Inferior parietal cortex (tissue), 1 donor: ENCODE measurements at regions not wholly inside any gene's neighbourhood (a gene's known extent, or its start where the extent isn't known, plus 50 kb on each side); places are given as distances from the start of the nearest gene placed in this dataset.

Experiments used
- DNase-seq: peaks from one replicate; pipeline ENCODE4 v3.0.0-alpha.2; 2016; ENCODE audit errors: extremely low spot score

GRCh38 chr12:38555620-38556591, 239.3 kb downstream of the ALG10B start:
- DNase-seq, result no peak

GRCh38 chr12:38556647-38557046, 240.1 kb downstream of the ALG10B start:
- no peak for DNase-seq

GRCh38 chr12:38585086-38585485, 268.5 kb downstream of the ALG10B start:
- DNase-seq, result no peak

- DNase-seq, result no peak
Observed at GRCh38 chr12:38586789-38587188, 270.2 kb downstream of the ALG10B start.

- DNase-seq, result no peak
Observed at GRCh38 chr12:38587594-38587993, 271.0 kb downstream of the ALG10B start.

- DNase-seq, result no peak
Observed at GRCh38 chr12:38588624-38589305, 272.2 kb downstream of the ALG10B start.

GRCh38 chr12:38589306-38589632, 272.7 kb downstream of the ALG10B start:
- no peak for DNase-seq

GRCh38 chr12:38601949-38602348, 285.4 kb downstream of the ALG10B start:
- DNase-seq, result no peak
